Testis (tissue), 2 donors: ENCODE measurements at regions not wholly inside any gene's neighbourhood (a gene's known extent, or its start where the extent isn't known, plus 50 kb on each side); places are given as distances from the start of the nearest gene placed in this dataset.

Experiments
- POLR2A ChIP-seq: fragments of 450-650 bp; IDR thresholded peaks from one replicate; pipeline ENCODE4 v1.6.1; 2017; ENCODE audit warnings: antibody characterized with exemption, mild to moderate bottlenecking, moderate library complexity
- TF ChIP-seq, protein P1 (sequence below), 3 experiments: fragments of 450-650 bp in 2 of 3; fragments of 200-600 bp in 1 of 3; sonication (generic) in 1 of 3; IDR thresholded peaks; one replicate each; pipeline ENCODE4 v1.5.1; 2016 to 2019; ENCODE audit warnings: antibody characterized with exemption in 3 of 3, mild to moderate bottlenecking in 2 of 3, moderate library complexity in 1 of 3

DNA sequence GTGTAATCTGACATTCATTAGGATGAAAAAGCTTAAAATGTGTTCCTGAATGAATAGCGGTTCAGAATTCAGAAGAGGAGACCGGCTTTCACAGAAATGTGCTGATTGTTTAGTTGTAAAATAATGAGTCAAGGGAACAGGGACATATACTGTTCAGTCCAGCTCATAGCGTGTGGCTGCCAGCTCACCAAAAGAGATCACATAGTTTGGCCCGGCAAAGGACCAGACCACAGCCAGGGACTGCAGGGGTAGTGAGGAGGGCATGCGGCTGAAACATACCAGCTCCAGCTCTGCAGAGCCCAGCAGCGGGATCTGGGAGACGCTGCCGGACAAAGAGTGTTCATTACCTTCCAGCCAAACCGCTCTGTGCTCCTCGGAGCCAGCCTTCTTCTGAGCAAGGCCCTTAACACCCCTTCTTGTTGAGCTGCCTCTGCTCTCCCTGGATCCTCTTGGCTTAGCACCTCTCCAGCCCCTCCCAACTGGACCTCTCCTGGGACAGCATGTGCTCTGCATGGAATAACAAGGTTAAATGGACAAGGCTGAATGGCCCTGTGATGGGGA lies 116.8 kb upstream of the CNTLN start:
- TF ChIP-seq, protein P1, sequence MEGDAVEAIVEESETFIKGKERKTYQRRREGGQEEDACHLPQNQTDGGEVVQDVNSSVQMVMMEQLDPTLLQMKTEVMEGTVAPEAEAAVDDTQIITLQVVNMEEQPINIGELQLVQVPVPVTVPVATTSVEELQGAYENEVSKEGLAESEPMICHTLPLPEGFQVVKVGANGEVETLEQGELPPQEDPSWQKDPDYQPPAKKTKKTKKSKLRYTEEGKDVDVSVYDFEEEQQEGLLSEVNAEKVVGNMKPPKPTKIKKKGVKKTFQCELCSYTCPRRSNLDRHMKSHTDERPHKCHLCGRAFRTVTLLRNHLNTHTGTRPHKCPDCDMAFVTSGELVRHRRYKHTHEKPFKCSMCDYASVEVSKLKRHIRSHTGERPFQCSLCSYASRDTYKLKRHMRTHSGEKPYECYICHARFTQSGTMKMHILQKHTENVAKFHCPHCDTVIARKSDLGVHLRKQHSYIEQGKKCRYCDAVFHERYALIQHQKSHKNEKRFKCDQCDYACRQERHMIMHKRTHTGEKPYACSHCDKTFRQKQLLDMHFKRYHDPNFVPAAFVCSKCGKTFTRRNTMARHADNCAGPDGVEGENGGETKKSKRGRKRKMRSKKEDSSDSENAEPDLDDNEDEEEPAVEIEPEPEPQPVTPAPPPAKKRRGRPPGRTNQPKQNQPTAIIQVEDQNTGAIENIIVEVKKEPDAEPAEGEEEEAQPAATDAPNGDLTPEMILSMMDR (IDR thresholded peaks at IDR 0.05): no peak
- no peak for TF ChIP-seq POLR2A
